Stimulated activated CD4-positive, alpha-beta T cell treated with anti-CD3 and anti-CD28 coated beads, Interleukin-1b, Interleukin-23, amount 100 ng/mL, for 24 hours (primary cell): ENCODE measurements at regions not wholly inside any gene's neighbourhood (a gene's known extent, or its start where the extent isn't known, plus 50 kb on each side); places are given as distances from the start of the nearest gene placed in this dataset.
"Not testable (repeated sequence)": the region's sequence is repeated elsewhere in the genome, so short reads cannot be mapped to it uniquely, and the experiment has no call there.

Experiments
- DNase-seq, 4 experiments: peaks; one replicate each; pipeline ENCODE4 v3.0.0-alpha.2; 2020; ENCODE audit warnings: low read depth in 4 of 4, low spot score in 1 of 4

- DNase-seq, result not testable (repeated sequence)
Observed at GRCh38 chr6:1156411-1156810, 155.5 kb upstream of the FOXQ1 start.

- no peak for DNase-seq
Observed at GRCh38 chr6:1153696-1154245, 158.1 kb upstream of the FOXQ1 start.

GRCh38 chr6:1146500-1146899 is 165.4 kb upstream of the FOXQ1 start:
- no peak for DNase-seq

- no peak for DNase-seq
Observed at GRCh38 chr6:1145768-1146218, 166.1 kb upstream of the FOXQ1 start.

- no peak for DNase-seq
Observed at GRCh38 chr6:1144842-1145767, 166.8 kb upstream of the FOXQ1 start.

- no peak for DNase-seq
Observed at GRCh38 chr6:1143655-1144054, 168.2 kb upstream of the FOXQ1 start.

GRCh38 chr6:1139155-1139890 is 172.6 kb upstream of the FOXQ1 start:
- DNase-seq, result no peak

- DNase-seq, result no peak
Observed at GRCh38 chr6:1137849-1138248, 174.0 kb upstream of the FOXQ1 start.

GRCh38 chr6:1136827-1137226 is 175.1 kb upstream of the FOXQ1 start:
- no peak for DNase-seq

- DNase-seq, result no peak
Observed at GRCh38 chr6:1136415-1136774, 175.5 kb upstream of the FOXQ1 start.

- DNase-seq, result no peak
Observed at GRCh38 chr6:1135726-1136414, 176.0 kb upstream of the FOXQ1 start.

- DNase-seq, result no peak
Observed at GRCh38 chr6:1131285-1132079, 180.4 kb upstream of the FOXQ1 start.

GRCh38 chr6:1130709-1131108 is 181.2 kb upstream of the FOXQ1 start:
- DNase-seq, result no peak

GRCh38 chr6:1129131-1129530 is 182.8 kb upstream of the FOXQ1 start:
- DNase-seq, result no peak

GRCh38 chr6:1127597-1128288 is 184.2 kb upstream of the FOXQ1 start:
- no peak for DNase-seq

- no peak for DNase-seq
Observed at GRCh38 chr6:1127129-1127528, 184.8 kb upstream of the FOXQ1 start.

- DNase-seq, result no peak
Observed at GRCh38 chr6:1126036-1126435, 185.9 kb upstream of the FOXQ1 start.

GRCh38 chr6:1125297-1125696 is 186.6 kb upstream of the FOXQ1 start:
- no peak for DNase-seq

- DNase-seq, result no peak
Observed at GRCh38 chr6:1124885-1125284, 187.0 kb upstream of the FOXQ1 start.
